ENCODE measurements at regions not wholly inside any gene's neighbourhood (a gene's known extent, or its start where the extent isn't known, plus 50 kb on each side); places are given as distances from the start of the nearest gene placed in this dataset.

- TF ChIP-seq CTCF (IDR thresholded peaks at IDR 0.05) (no peak), POLR2A (IDR thresholded peaks at IDR 0.05) (no peak)
These were observed 782.2 kb downstream of the MED13L start for GRCh38 chr12:115495300-115495699.

All from Peyer's patch (tissue), 4 donors.